T-helper 2 cell treated with Interferon-gamma antibody and Interleukin-4, amounts not matched to agents 5 μg/mL and 100 μg/mL, for 36 hours (primary cell): ENCODE measurements at regions not wholly inside any gene's neighbourhood (a gene's known extent, or its start where the extent isn't known, plus 50 kb on each side); places are given as distances from the start of the nearest gene placed in this dataset.
"Not testable (repeated sequence)": the region's sequence is repeated elsewhere in the genome, so short reads cannot be mapped to it uniquely, and the experiment has no call there.

Source experiments
- DNase-seq: peaks from one replicate; pipeline ENCODE4 v3.0.0; 2021; ENCODE audit warnings: low spot score
- H3K27ac Mint-ChIP-seq: one replicate; pipeline ENCODE4 v1.8.0; 2021; ENCODE audit warnings: mild to moderate bottlenecking, mixed read lengths
- H3K27me3 Mint-ChIP-seq: one replicate; pipeline ENCODE4 v1.8.0; 2021; ENCODE audit warnings: low read depth, mixed read lengths
- H3K36me3 Mint-ChIP-seq: one replicate; pipeline ENCODE4 v1.8.0; 2021; ENCODE audit warnings: low read depth, mixed read lengths
- H3K4me1 Mint-ChIP-seq: one replicate; pipeline ENCODE4 v1.8.0; 2021; ENCODE audit warnings: low read depth, mixed read lengths
- H3K4me3 Mint-ChIP-seq: one replicate; pipeline ENCODE4 v1.8.0; 2022; ENCODE audit warnings: mild to moderate bottlenecking, moderate library complexity, mixed read lengths
- H3K9me3 Mint-ChIP-seq: one replicate; pipeline ENCODE4 v1.8.0; 2021; ENCODE audit warnings: mixed read lengths

DNA sequence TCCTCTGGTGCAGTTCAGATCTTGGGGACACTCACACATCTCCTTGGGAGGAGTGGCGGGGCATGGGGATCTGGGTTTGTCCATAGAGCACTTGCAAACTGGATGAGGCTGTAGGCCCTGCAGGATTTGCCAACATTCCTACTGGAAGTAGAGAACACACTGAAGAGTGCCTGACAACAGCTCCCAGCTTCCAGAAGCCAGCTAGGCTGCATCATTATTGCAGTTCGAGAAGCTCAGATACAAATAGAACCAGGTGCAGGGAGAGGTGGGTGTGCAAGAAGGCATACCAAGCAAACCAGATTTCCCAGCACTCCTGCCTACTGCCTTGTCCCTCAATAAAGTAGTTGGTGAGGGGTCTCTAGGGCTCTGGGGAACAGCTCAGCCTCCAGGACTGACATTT is 52.5 kb downstream of the RHOB start:
- DNase-seq: no peak
- no peaks in the 10 kb centered on the region for H3K4me1 Mint-ChIP-seq
- H3K9me3 Mint-ChIP-seq: no peaks in the 10 kb centered on the region
- H3K36me3 Mint-ChIP-seq: no peaks in the 10 kb centered on the region
- H3K27ac Mint-ChIP-seq: no peak overlapping the region
- H3K4me3 Mint-ChIP-seq: no peak overlapping the region
- H3K27me3 Mint-ChIP-seq: no peaks in the 10 kb centered on the region

DNA sequence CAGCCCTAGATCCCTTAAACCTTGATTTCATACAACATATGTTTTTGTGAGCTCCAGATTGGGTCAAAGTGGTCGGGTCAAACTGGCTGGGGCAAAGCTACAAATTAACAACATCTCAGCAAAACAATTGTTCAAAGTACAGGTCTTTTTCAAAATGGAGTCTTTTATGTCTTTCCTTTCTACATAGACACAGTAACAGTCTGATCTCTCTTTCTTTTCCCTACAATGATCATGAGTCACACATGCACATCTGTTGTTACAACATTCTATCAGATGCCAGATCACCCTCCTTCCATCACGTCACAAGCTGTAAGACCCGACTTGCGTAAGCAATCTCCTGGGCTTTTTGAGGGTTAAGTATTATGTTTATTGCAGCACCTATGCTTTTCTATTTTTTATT is 55.1 kb downstream of the RHOB start:
- Mint-ChIP-seq H3K9me3 (no peaks in the 10 kb centered on the region), H3K27ac (no peak overlapping the region), H3K36me3 (no peaks in the 10 kb centered on the region), H3K4me1 (peaks cover 2% of the 10 kb centered on the region), H3K27me3 (no peaks in the 10 kb centered on the region), H3K4me3 (no peak overlapping the region)
- no peak for DNase-seq

DNA sequence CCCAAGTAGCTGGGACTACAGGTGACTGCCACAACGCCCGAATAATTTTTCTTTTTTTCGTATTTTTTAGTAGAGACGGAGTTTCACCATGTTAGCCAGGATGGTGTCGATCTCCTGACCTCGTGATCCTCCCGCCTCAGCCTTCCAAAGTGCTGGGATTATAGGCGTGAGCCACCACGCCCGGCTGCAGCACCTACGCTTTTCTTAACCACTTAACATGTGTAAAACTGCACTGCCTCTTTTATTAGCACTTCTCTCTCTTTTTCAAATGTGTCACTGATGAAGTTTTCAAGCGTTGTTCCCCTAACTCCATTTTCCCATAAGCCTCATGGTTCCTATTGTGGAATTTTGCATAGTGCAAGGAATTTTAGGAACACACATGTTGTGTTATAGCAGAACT is 55.6 kb downstream of the RHOB start:
- H3K36me3 Mint-ChIP-seq: not testable (repeated sequence)

GRCh38 chr2:20504174-20504573 is 57.3 kb downstream of the RHOB start:
- H3K36me3 Mint-ChIP-seq: no peaks in the 10 kb centered on the region

More for the DNA sequence above, 55.6 kb downstream of the RHOB start:
- DNase-seq, H3K9me3 Mint-ChIP-seq, H3K27ac Mint-ChIP-seq, H3K27me3 Mint-ChIP-seq, H3K4me1 Mint-ChIP-seq, H3K4me3 Mint-ChIP-seq: not testable (repeated sequence)

GRCh38 chr2:20506201-20506685 is 59.4 kb downstream of the RHOB start:
- no peaks in the 10 kb centered on the region for H3K9me3 Mint-ChIP-seq
- H3K27me3 Mint-ChIP-seq: no peaks in the 10 kb centered on the region
- no peaks in the 10 kb centered on the region for H3K36me3 Mint-ChIP-seq
- H3K27ac Mint-ChIP-seq: no peak overlapping the region
- peaks cover 4% of the 10 kb centered on the region for H3K4me1 Mint-ChIP-seq
- H3K4me3 Mint-ChIP-seq: no peak overlapping the region
- DNase-seq: no peak

More at GRCh38 chr2:20504174-20504573, 57.3 kb downstream of the RHOB start:
- no peak for DNase-seq
- Mint-ChIP-seq H3K9me3 (no peaks in the 10 kb centered on the region), H3K4me3 (no peak overlapping the region), H3K4me1 (peaks cover 4% of the 10 kb centered on the region), H3K27me3 (no peaks in the 10 kb centered on the region), H3K27ac (no peak overlapping the region)

DNA sequence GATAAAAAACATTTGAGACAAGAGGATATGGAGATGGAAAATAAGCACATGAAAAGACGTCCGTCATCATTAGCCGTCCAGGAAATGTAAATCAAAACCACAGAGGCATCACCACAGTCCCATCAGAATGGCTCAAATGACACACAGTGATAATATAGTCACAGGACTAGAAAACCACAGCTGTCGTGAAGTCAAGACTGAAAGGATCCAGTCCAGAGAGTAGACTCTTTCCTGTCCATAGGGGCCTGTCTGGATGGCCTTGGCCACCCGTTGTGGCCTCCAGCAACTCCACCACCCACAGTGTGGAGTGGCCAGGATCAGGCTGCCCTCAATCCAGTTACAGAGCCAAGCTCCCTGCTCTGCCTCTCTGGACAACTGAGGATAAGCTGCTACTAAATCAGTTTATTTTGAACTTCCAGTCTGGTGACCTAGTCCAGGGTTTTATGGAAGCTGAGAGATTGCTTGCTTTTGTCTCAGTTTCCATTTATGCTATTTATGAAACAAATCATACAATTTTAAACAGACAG is 60.4 kb downstream of the RHOB start:
- H3K9me3 Mint-ChIP-seq: no peaks in the 10 kb centered on the region
- peaks cover 4% of the 10 kb centered on the region for H3K4me1 Mint-ChIP-seq
- DNase-seq: peak; percentile 60
- no peaks in the 10 kb centered on the region for H3K36me3 Mint-ChIP-seq
- no peak overlapping the region for H3K27ac Mint-ChIP-seq
- no peaks in the 10 kb centered on the region for H3K27me3 Mint-ChIP-seq
- no peak overlapping the region for H3K4me3 Mint-ChIP-seq

DNA sequence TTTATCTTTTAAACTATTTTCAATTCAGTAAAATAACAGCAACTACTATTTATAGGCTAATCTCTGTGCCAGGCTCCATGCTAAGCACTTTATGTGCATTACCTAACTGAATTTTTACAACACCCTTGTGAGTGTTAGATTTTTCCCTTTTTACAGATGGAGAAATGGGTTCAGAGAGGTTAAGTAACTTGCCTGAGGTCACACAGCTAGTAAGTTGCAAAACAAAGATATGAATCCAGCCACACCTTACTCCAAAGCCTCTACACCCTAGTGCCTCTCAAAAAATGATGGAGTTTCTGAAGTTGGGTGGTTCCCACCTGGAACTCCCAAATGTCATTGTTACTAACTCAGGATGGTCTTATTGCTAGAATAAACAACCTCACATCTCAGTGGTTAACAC is 60.8 kb downstream of the RHOB start:
- Mint-ChIP-seq H3K4me1 (peaks cover 4% of the 10 kb centered on the region), H3K36me3 (no peaks in the 10 kb centered on the region), H3K27ac (no peak overlapping the region), H3K27me3 (no peaks in the 10 kb centered on the region), H3K9me3 (no peaks in the 10 kb centered on the region), H3K4me3 (no peak overlapping the region)
- no peak for DNase-seq

DNA sequence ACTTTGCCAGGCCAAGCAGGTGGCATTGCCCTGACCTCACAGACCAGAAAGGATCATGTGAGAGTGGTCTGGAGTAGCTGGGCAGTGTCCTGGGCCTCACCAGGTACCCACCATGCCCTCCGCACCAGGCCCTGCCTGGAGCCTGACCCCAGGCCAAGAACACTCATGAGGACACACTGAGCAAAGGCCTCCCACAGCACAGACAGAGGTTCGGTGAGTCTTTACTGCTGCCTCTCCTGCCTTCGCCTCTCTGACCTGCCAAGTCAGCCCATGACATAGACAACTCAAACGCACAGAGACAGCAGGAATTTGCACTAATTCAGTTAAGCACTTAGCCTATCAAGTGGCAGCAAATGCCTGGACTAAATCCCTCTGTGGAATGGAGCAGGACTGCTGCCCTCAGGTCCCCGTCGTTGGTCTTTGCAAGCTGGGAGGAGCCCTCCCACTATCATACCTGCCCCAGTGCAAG is 62.5 kb downstream of the RHOB start:
- no peak for DNase-seq
- Mint-ChIP-seq H3K4me1 (peaks cover 4% of the 10 kb centered on the region), H3K4me3 (no peak overlapping the region), H3K27ac (no peak overlapping the region), H3K9me3 (no peaks in the 10 kb centered on the region), H3K27me3 (no peaks in the 10 kb centered on the region), H3K36me3 (no peaks in the 10 kb centered on the region)

GRCh38 chr2:20509770-20510490 is 63.1 kb downstream of the RHOB start:
- Mint-ChIP-seq H3K27me3 (peaks cover under 1% of the 10 kb centered on the region), H3K36me3 (no peaks in the 10 kb centered on the region), H3K27ac (no peak overlapping the region), H3K9me3 (no peaks in the 10 kb centered on the region), H3K4me3 (no peak overlapping the region), H3K4me1 (peaks cover 4% of the 10 kb centered on the region)
- DNase-seq: no peak

DNA sequence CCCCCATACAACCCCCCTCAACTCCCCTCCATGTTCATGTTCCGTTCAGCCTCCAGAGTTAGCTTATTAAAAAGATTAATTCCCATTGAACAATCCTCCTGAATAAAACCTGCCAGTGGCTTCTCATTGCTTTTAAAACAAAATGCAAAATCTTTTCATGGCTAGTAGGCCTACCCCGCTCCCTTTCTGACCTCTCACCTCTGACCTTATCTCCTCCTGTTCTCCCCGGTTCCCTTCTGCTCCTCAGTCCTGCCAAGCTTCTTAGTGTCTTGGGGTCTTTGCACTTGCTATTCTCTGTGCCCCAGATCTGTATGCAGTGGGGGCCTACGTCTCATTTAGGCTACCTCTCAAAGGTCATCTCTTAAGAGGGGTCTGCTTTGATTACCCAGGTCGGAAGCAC is 64.3 kb downstream of the RHOB start:
- H3K9me3 Mint-ChIP-seq: no peaks in the 10 kb centered on the region
- peaks cover 4% of the 10 kb centered on the region for H3K4me1 Mint-ChIP-seq
- peaks cover 2% of the 10 kb centered on the region for H3K27me3 Mint-ChIP-seq
- no peaks in the 10 kb centered on the region for H3K36me3 Mint-ChIP-seq
- no peak for DNase-seq
- H3K27ac Mint-ChIP-seq: no peak overlapping the region
- no peak overlapping the region for H3K4me3 Mint-ChIP-seq

DNA sequence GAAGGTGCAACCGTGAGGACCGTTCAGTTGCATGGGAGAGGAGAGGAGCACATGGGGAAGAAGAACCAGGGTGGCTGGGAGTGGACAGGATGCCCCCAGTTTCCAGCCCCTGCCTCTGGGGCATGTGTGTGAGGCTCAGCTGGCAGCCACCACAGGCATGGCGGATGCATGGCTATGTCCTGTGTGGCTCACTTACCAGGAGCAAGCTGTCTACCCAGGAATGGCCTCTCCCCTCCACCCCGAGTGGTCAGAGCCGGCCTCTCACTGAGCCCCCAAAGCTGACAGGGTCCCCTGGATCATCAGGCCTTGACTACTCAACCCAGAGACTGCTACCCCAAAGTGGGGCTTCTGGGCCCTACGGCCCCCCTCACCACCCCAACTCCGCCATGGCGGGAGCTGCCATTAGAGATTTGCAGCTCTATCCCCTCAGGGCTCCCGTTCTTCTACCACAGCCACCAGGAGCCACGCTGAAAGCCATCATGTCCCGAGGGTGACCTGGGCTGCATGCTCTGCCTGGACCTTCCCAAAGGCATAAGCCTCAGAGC is 65.3 kb downstream of the RHOB start:
- Mint-ChIP-seq H3K27ac (no peak overlapping the region), H3K4me3 (no peak overlapping the region), H3K9me3 (no peaks in the 10 kb centered on the region), H3K27me3 (peaks cover 2% of the 10 kb centered on the region), H3K4me1 (peaks cover under 1% of the 10 kb centered on the region), H3K36me3 (no peaks in the 10 kb centered on the region)
- DNase-seq: no peak

- H3K4me1 Mint-ChIP-seq: no peaks in the 10 kb centered on the region
- H3K27ac Mint-ChIP-seq: no peak overlapping the region
- no peaks in the 10 kb centered on the region for H3K9me3 Mint-ChIP-seq
- no peak overlapping the region for H3K4me3 Mint-ChIP-seq
- peaks cover 2% of the 10 kb centered on the region for H3K27me3 Mint-ChIP-seq
- no peak for DNase-seq
- H3K36me3 Mint-ChIP-seq: no peaks in the 10 kb centered on the region
Measured at GRCh38 chr2:20513946-20514345, 67.1 kb downstream of the RHOB start.

DNA sequence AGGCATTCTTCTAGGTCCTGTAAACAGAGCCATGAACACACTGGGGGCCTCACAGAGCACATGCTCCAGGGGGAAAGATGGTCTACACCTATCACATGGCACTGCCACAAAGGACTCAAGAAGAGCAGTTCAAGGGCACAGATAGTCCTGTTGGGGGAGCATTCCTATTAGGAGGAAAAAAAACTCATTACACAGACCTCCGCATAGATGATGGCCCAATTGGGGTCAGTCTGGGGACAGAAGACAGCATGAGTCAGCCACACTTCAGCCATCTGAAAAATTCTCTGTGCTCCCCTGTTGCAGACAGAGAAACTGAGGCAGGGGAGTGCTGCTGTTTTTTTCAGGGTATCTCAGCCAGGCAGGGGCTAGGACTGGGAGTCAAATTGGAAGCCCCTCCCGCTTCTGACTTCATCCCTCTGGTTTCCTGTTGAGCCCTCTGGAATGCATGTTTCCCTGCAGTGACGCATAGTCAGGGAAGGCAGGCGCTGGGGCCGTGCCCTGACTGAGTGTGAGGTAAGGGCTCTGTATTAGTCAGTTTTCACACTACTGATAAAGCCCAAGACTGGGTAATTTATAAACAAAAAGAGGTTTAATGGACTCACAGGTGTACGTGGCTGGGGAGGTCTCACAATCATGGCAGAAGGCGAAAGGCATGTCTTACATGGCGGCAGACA is 67.9 kb downstream of the RHOB start:
- Mint-ChIP-seq H3K4me1 (no peaks in the 10 kb centered on the region), H3K36me3 (no peaks in the 10 kb centered on the region), H3K27me3 (peaks cover 2% of the 10 kb centered on the region), H3K4me3 (no peak overlapping the region), H3K27ac (no peak overlapping the region), H3K9me3 (no peaks in the 10 kb centered on the region)
- DNase-seq: no peak
